Calu3 (cell line): ENCODE measurements at regions not wholly inside any gene's neighbourhood (a gene's known extent, or its start where the extent isn't known, plus 50 kb on each side); places are given as distances from the start of the nearest gene placed in this dataset.
A peak's percentile ranks its signal among the peaks of the same experiment; 100 is the strongest.

ENCODE experiments used
- BruUV-seq: library from RNA; stranded (reverse); fragments of 400-500 nt; replicated peaks from 2 replicates; lab custom pipeline; 2021; lab: Mats Ljungman, UMichigan
- CTCF ChIA-PET: fragments of 300-600 bp; sonication (Branson Sonifier 250); formaldehyde crosslinking; loops from one replicate; lab custom pipeline; 2022; ENCODE audit warnings: antibody characterized with exemption; lab: Charles Lee
- DNase-seq: peaks from one replicate; pipeline ENCODE4 v3.0.0; 2022
- H3K27ac Mint-ChIP-seq: one replicate; pipeline ENCODE4 v1.8.0; 2022; ENCODE audit warnings: mixed read lengths; ENCODE audit not compliant: unreplicated experiment
- H3K27me3 Mint-ChIP-seq: one replicate; pipeline ENCODE4 v1.8.0; 2022; ENCODE audit warnings: mixed read lengths; ENCODE audit not compliant: unreplicated experiment
- H3K36me3 Mint-ChIP-seq: one replicate; pipeline ENCODE4 v1.8.0; 2022; ENCODE audit warnings: mild to moderate bottlenecking, moderate library complexity, mixed read lengths; ENCODE audit not compliant: insufficient read depth, unreplicated experiment
- H3K4me1 Mint-ChIP-seq: one replicate; pipeline ENCODE4 v1.8.0; 2022; ENCODE audit warnings: mild to moderate bottlenecking, low read depth, mixed read lengths; ENCODE audit not compliant: unreplicated experiment
- H3K4me3 Mint-ChIP-seq: one replicate; pipeline ENCODE4 v1.8.0; 2022; ENCODE audit warnings: mild to moderate bottlenecking, low read depth, moderate library complexity, mixed read lengths; ENCODE audit not compliant: unreplicated experiment
- H3K9me3 Mint-ChIP-seq: one replicate; pipeline ENCODE4 v1.8.0; 2022; ENCODE audit warnings: low read depth, mixed read lengths; ENCODE audit not compliant: unreplicated experiment
- intact Hi-C: fragments of 100-400 bp; cut with micrococcal nuclease; formaldehyde crosslinking; loops from one replicate; pipeline ENCODE4 v1.10.0; 2022; ENCODE audit not compliant: unreplicated experiment
- TF ChIP-seq, protein P1 (sequence below): fragments of 200-600 bp; IDR thresholded peaks from one replicate; pipeline ENCODE4 v1.8.0; 2022; ENCODE audit warnings: antibody characterized with exemption; ENCODE audit not compliant: unreplicated experiment

DNA sequence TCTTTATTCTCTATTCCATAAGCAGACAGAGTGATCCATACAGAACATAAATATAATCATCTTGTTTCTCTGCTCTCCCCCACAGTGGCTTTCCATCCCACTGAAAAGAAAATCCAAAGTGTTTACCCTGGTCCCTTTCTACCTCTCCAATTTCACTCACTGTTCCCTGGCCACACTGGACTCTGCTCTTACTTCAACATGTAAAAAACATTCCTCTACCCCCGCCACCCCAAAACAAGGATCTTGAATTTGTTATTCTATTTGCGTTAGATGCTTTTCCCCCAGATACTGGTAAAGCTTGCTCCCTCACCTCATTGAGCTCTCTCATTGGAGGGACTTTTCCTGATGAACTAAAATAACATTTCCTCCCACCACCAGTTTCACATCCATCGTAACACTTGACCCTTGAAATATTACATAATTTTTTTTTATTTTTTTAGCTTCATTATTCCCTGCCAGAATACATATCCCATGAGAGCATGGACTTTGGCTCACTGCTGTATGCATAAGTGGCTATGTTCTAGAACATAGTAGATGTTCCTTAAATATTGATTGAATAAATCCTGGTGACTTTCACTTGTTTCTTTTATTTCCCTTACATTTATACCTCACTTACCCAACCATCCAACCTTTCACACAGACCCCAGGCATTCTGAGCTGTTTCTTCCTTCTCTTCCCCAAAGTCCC, 162.7 kb upstream of the MEIS2 start:
- H3K27me3 Mint-ChIP-seq, result no peaks in the 10 kb centered on the region
- no peaks in the 10 kb centered on the region for H3K9me3 Mint-ChIP-seq
- H3K4me1 Mint-ChIP-seq, result no peaks in the 10 kb centered on the region
- no peak overlapping the region for H3K4me3 Mint-ChIP-seq
- H3K27ac Mint-ChIP-seq, result no peak overlapping the region
- BruUV-seq, result no TSS peak
- intact Hi-C loops, result no loop called here
- DNase-seq, result no peak
- H3K36me3 Mint-ChIP-seq, result no peaks in the 10 kb centered on the region
- CTCF ChIA-PET, result no interaction called here
- TF ChIP-seq, protein P1, sequence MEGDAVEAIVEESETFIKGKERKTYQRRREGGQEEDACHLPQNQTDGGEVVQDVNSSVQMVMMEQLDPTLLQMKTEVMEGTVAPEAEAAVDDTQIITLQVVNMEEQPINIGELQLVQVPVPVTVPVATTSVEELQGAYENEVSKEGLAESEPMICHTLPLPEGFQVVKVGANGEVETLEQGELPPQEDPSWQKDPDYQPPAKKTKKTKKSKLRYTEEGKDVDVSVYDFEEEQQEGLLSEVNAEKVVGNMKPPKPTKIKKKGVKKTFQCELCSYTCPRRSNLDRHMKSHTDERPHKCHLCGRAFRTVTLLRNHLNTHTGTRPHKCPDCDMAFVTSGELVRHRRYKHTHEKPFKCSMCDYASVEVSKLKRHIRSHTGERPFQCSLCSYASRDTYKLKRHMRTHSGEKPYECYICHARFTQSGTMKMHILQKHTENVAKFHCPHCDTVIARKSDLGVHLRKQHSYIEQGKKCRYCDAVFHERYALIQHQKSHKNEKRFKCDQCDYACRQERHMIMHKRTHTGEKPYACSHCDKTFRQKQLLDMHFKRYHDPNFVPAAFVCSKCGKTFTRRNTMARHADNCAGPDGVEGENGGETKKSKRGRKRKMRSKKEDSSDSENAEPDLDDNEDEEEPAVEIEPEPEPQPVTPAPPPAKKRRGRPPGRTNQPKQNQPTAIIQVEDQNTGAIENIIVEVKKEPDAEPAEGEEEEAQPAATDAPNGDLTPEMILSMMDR, result no peak

DNA sequence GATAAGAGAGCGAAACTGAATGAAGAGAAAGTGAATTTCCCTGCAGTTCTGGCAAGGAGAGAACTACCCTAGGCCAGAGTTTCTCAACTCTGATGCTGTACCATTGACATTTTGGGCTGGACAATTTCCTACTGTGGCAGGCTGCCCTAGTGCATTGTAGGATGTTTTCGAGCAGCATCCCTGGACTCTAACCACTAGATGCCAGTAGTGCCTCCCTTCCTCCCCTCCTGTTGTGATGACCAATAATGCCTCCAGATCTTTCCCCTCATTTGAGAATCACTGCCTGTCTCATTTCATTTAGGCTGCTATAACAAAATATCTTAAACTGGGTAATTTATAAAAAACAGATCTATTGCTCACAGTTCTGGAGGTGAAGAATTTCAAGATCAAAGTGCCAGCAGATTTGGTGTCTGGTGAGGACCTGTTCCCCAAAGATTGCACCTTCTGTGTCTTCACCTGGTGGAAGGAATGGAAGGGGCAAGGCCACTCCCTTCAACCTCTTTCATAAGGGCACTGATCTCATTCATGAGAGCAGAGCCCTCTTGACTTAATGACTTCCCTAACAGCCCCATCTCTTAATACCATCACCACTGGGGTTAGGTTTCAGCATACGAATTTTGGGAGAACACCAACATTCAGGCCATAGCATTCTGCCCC, 188.9 kb upstream of the MEIS2 start:
- Mint-ChIP-seq H3K27ac (no peak overlapping the region), H3K4me1 (no peaks in the 10 kb centered on the region), H3K9me3 (no peaks in the 10 kb centered on the region), H3K4me3 (no peak overlapping the region), H3K27me3 (no peaks in the 10 kb centered on the region), H3K36me3 (no peaks in the 10 kb centered on the region)
- TF ChIP-seq, protein P1, result no peak
- CTCF ChIA-PET, result no interaction called here
- DNase-seq, result peak; percentile 5
- no TSS peak for BruUV-seq
- intact Hi-C loops, result loop anchor here (2.0 kb wide), 1 partner anchor 592 kb away; no protein-coding TSS in a partner anchor

DNA sequence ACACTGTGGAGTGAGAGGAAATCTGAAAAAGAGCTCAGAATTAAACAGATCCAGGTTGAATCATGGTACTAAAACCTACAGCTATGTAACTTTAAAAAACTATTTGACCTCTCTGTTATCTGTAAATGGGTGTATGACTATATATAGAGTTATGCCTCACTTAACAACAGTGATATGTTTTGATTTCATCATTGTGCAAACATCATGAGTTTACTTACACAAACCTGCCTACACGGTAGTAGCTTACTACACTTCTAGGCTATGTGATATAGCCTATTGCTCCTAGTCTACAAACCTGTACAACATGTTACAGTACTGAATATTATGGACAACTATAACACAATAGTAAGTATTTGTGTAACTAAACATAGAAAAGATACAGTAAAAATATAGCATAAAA, 191.6 kb upstream of the MEIS2 start:
- Mint-ChIP-seq H3K36me3 (no peaks in the 10 kb centered on the region), H3K27me3 (no peaks in the 10 kb centered on the region), H3K9me3 (no peaks in the 10 kb centered on the region), H3K4me3 (no peak overlapping the region), H3K27ac (no peak overlapping the region), H3K4me1 (no peaks in the 10 kb centered on the region)
- no TSS peak for BruUV-seq
- intact Hi-C loops, result no loop called here
- TF ChIP-seq, protein P1, result no peak
- DNase-seq, result no peak
- CTCF ChIA-PET, result interaction anchor here (0.9 kb wide), 1 partner anchor 84 kb away, joined by 3 read pairs; no protein-coding TSS in a partner anchor

DNA sequence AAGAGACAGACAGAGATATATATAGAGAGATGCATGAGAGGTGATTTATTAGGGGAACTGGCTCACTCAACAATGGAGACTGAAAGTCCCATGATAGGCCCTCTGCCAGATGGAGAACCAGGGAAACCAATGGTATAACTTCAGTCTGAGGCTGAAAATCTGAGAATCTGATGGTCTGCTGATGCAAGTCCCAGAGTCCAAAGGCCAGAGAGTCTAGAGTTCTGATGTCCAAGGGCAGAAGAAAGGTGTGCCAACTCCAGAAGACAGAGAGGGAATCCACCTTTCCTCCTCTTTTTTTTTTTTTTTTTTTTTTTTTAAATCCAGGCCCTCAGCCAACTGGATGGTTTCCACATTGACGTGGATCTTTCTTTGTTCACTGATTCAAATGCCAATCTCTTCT, 197.9 kb upstream of the MEIS2 start:
- no peaks in the 10 kb centered on the region for H3K27me3 Mint-ChIP-seq

More for the DNA sequence above, 197.9 kb upstream of the MEIS2 start:
- CTCF ChIA-PET, result no interaction called here
- no TSS peak for BruUV-seq
- no peak for DNase-seq
- intact Hi-C loops, result no loop called here
- H3K4me3 Mint-ChIP-seq, result no peak overlapping the region
- TF ChIP-seq, protein P1, result no peak
- H3K4me1 Mint-ChIP-seq, result no peaks in the 10 kb centered on the region
- no peaks in the 10 kb centered on the region for H3K9me3 Mint-ChIP-seq
- H3K36me3 Mint-ChIP-seq, result no peaks in the 10 kb centered on the region
- no peak overlapping the region for H3K27ac Mint-ChIP-seq
